ENCODE measurements at regions not wholly inside any gene's neighbourhood (a gene's known extent, or its start where the extent isn't known, plus 50 kb on each side); places are given as distances from the start of the nearest gene placed in this dataset.

GRCh38 chr1:177556163-177556562 lies 385.4 kb downstream of the BRINP2 start:
- Histone ChIP-seq H3K36me3 (ENCODE audit: insufficient read depth, low read length) (no peaks in the 10 kb centered on the region), H3F3A (ENCODE audit: low read depth) (no peaks in the 10 kb centered on the region), H3K4me2 (ENCODE audit: low read depth, low read length, poor library complexity, severe bottlenecking) (no peak overlapping the region), H2AFZ (ENCODE audit: low read length) (no peak overlapping the region), H3K9me3 (ENCODE audit: insufficient read depth, low read depth, low read length) (peaks cover 6% of the 10 kb centered on the region; the same call in 1 of the 2 replicates), H3K9ac (ENCODE audit: low read depth, low read length, poor library complexity, severe bottlenecking) (no peak overlapping the region), H3K9me2 (replicated peaks; ENCODE audit: low read depth, low read length) (no peaks in the 10 kb centered on the region), H3K79me2 (ENCODE audit: insufficient read depth, low read length) (no peaks in the 10 kb centered on the region), H3K4me3 (ENCODE audit: low read length, poor library complexity, severe bottlenecking) (no peak overlapping the region), H4K20me1 (ENCODE audit: insufficient read depth, low read length, poor library complexity, severe bottlenecking) (no peaks in the 10 kb centered on the region), H3K4me1 (ENCODE audit: insufficient read depth, low read length, poor library complexity, severe bottlenecking) (no peaks in the 10 kb centered on the region), H3K27me3 (ENCODE audit: insufficient read depth, low read length, poor library complexity, severe bottlenecking) (no peaks in the 10 kb centered on the region)
- no peak for TF ChIP-seq EZH2phosphoT487 (IDR thresholded peaks at IDR 0.05; ENCODE audit: borderline replicate concordance)
- TF ChIP-seq, protein P1, sequence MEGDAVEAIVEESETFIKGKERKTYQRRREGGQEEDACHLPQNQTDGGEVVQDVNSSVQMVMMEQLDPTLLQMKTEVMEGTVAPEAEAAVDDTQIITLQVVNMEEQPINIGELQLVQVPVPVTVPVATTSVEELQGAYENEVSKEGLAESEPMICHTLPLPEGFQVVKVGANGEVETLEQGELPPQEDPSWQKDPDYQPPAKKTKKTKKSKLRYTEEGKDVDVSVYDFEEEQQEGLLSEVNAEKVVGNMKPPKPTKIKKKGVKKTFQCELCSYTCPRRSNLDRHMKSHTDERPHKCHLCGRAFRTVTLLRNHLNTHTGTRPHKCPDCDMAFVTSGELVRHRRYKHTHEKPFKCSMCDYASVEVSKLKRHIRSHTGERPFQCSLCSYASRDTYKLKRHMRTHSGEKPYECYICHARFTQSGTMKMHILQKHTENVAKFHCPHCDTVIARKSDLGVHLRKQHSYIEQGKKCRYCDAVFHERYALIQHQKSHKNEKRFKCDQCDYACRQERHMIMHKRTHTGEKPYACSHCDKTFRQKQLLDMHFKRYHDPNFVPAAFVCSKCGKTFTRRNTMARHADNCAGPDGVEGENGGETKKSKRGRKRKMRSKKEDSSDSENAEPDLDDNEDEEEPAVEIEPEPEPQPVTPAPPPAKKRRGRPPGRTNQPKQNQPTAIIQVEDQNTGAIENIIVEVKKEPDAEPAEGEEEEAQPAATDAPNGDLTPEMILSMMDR (conservative IDR thresholded peaks at IDR 0.05; ENCODE audit: low read length) = no peak

- Histone ChIP-seq H3K27me3 (ENCODE audit: insufficient read depth, low read length, poor library complexity, severe bottlenecking) (no peaks in the 10 kb centered on the region), H3K4me1 (ENCODE audit: insufficient read depth, low read length, poor library complexity, severe bottlenecking) (no peaks in the 10 kb centered on the region), H3K79me2 (ENCODE audit: insufficient read depth, low read length) (no peaks in the 10 kb centered on the region), H3F3A (ENCODE audit: low read depth) (no peaks in the 10 kb centered on the region), H2AFZ (ENCODE audit: low read length) (no peak overlapping the region), H3K36me3 (ENCODE audit: insufficient read depth, low read length) (no peaks in the 10 kb centered on the region), H3K9me3 (ENCODE audit: insufficient read depth, low read depth, low read length) (no peaks in the 10 kb centered on the region), H3K9ac (ENCODE audit: low read depth, low read length, poor library complexity, severe bottlenecking) (no peak overlapping the region), H3K9me2 (replicated peaks; ENCODE audit: low read depth, low read length) (no peaks in the 10 kb centered on the region), H4K20me1 (ENCODE audit: insufficient read depth, low read length, poor library complexity, severe bottlenecking) (no peaks in the 10 kb centered on the region), H3K4me2 (ENCODE audit: low read depth, low read length, poor library complexity, severe bottlenecking) (no peak overlapping the region), H3K4me3 (ENCODE audit: low read length, poor library complexity, severe bottlenecking) (no peak overlapping the region)
- TF ChIP-seq, protein P1 (conservative IDR thresholded peaks at IDR 0.05; ENCODE audit: low read length) = no peak
- TF ChIP-seq EZH2phosphoT487 (IDR thresholded peaks at IDR 0.05; ENCODE audit: borderline replicate concordance) = no peak
Observed at GRCh38 chr1:177547200-177547599, 376.4 kb downstream of the BRINP2 start.

- no peaks in the 10 kb centered on the region for H3K4me1 ChIP-seq (ENCODE audit: insufficient read depth, low read length, poor library complexity, severe bottlenecking)
- no peak overlapping the region for H3K9ac ChIP-seq (ENCODE audit: low read depth, low read length, poor library complexity, severe bottlenecking)
- no peaks in the 10 kb centered on the region for H4K20me1 ChIP-seq (ENCODE audit: insufficient read depth, low read length, poor library complexity, severe bottlenecking)
- no peak overlapping the region for H3K4me2 ChIP-seq (ENCODE audit: low read depth, low read length, poor library complexity, severe bottlenecking)
- H3K4me3 ChIP-seq (ENCODE audit: low read length, poor library complexity, severe bottlenecking) = no peak overlapping the region
- no peak for TF ChIP-seq EZH2phosphoT487 (IDR thresholded peaks at IDR 0.05; ENCODE audit: borderline replicate concordance)
- TF ChIP-seq, protein P1 (conservative IDR thresholded peaks at IDR 0.05; ENCODE audit: low read length) = no peak
- H3K9me2 ChIP-seq (replicated peaks; ENCODE audit: low read depth, low read length) = no peaks in the 10 kb centered on the region
- H3K79me2 ChIP-seq (ENCODE audit: insufficient read depth, low read length) = no peaks in the 10 kb centered on the region
- no peaks in the 10 kb centered on the region for H3K9me3 ChIP-seq (ENCODE audit: insufficient read depth, low read depth, low read length)
- H3F3A ChIP-seq (ENCODE audit: low read depth) = no peaks in the 10 kb centered on the region
- H3K36me3 ChIP-seq (ENCODE audit: insufficient read depth, low read length) = no peaks in the 10 kb centered on the region
- H2AFZ ChIP-seq (ENCODE audit: low read length) = no peak overlapping the region
- H3K27me3 ChIP-seq (ENCODE audit: insufficient read depth, low read length, poor library complexity, severe bottlenecking) = no peaks in the 10 kb centered on the region
Observed at GRCh38 chr1:177546346-177546745, 375.6 kb downstream of the BRINP2 start.
